ENCODE measurements at regions not wholly inside any gene's neighbourhood (a gene's known extent, or its start where the extent isn't known, plus 50 kb on each side); places are given as distances from the start of the nearest gene placed in this dataset.
"Not testable (repeated sequence)": the region's sequence is repeated elsewhere in the genome, so short reads cannot be mapped to it uniquely, and the experiment has no call there.

DNA sequence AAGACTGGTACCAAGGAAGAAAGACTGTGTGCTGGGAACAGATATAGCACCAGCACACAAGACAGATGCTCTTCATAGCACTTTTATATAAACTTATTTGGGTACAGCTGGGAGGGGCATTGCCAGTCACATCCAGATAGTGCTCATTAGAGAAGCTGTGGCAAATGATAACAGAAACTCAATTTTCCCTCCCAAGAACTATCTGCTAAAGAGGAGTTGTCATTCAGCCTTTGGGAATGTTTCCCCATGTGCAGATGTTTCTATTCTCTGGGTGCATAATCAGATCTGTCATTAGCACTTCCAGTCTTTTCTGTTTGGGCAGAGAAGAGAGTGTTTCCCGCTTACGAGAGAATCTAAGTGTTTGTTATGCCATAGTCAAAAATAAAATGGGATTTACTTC lies 714.9 kb upstream of the MDGA2 start:
- DNase-seq (ENCODE audit: low spot score): no peak

DNA sequence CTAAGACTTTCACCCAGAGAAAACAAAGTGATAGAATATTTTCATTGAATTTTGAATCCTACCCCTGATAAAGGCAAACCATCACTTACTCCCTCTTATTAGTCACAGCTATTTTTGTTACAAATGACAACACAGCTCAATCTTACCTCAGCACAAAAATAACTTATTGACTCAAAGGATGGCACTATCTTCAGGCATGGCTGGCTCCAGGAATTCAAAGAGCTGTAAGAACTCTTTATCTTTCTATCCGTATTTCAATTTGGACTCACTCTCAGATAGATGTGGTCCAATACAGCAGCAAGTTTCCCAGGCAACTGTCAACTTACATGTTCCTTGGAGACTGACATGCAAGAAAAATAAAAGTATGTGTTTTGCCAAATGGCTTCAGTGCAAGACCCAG lies 709.4 kb upstream of the MDGA2 start:
- no peak for DNase-seq (ENCODE audit: low spot score)

DNA sequence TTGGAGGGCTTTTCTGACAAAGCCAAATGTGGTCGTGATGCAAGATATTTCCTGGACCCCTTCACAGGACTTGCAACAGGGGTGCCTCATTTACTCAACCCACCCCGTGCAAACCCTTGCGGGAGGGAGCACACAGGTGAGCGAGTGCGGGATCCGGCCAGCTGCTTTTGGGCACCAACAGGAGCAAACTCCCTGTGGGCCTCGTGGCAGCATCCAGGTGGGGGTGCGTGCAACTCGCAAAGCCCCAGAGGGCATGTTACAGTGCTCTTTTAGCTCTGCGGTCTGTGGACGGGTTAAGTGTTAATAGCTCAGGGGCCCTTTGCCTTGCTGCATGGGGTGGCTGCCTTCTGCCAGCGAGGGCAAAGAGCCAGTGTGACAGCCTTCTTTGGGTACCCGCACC lies 707.6 kb upstream of the MDGA2 start:
- no peak for DNase-seq (ENCODE audit: low spot score)

DNA sequence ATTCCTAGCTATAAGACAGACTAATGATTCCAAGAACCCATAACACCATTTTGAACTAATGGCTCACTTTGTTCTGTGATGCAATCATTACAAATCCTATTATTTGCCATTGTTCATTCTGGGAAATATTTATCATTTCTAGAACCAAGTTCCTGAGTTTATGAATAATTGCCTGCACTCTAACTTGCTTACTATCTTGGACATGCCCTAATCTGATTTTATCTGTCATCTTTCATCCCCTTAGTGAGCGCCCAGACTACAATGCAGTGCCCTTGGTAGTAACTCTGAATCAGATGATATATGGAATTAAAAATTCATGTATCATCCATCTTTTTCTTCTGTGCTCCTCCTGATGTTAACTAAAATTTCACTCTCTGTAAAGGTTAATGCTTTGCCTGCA lies 703.1 kb upstream of the MDGA2 start:
- no peak for DNase-seq (ENCODE audit: low spot score)

DNA sequence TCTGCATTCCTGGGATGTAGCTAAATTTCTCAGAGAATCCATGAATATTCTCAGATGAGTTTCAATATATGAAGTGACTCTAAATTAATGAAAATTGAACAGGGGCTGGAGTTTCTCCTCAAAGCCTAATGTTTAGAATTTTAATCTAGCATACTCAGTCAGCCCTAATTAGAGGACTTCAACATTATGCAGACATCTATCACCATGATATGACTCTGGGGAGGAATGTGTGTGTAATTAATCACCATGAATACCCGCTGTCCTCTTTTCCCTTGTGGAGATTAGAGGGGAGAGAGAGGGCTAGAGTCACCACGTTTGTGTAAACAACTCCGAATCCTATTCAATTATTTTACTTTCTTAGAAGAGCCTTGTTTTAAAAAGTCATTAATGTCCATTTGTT lies 698.6 kb upstream of the MDGA2 start:
- no peak for DNase-seq (ENCODE audit: low spot score)

DNA sequence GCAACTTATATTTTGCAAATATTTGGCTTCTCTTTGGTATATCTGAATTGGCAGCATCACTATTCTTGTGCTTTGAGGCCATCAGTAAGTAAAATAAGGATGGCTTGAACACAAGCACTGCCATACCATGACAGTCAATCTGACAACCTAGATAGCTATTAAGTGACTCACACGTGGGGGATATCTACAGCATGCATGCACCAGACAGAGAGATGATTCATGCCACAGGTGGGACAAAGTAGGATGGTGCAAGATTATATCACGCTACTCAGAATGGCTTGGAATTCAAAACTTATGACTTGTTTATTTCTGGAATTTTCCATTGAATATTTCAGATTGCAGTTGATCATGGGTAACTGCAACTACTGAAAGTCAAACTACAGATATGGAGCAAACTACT lies 675.6 kb upstream of the MDGA2 start:
- no peak for DNase-seq (ENCODE audit: low spot score)

DNA sequence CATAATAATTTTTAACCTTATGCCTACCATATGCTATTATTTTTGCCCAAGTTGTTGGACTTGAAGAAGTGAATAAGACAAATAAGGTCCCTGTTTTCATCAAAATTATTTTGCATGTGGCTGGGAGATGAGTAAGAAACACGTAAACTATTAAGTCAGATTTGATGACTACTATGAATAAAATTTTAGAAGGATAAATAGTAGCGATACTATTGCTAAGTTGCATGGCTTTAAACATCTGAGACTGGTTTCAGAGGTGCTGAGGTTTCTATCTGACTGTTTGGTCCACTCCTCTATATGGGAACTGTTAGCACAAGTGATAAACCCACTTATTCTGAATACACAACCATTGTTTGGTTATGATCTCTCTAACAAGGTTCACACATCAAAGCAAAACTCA lies 674.3 kb upstream of the MDGA2 start:
- DNase-seq (ENCODE audit: low spot score): no peak

DNA sequence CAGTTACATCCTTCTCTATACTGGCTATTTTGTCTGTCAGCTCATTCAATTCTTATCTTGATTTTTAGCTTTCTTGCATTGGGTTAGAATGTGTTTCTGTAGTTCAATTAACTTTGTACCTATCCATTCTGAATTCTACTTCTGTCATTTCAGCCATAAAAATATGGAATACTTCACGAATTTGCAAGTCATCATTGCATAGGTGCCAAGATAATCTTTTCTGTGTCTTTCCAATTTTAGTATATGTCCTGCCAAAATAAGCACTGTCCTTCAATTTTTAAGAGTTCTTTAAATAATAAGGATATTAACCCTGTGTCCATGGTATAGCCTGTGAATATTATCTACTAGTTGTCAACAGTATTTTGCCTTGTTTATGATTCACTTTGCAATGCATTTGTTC lies 665.7 kb upstream of the MDGA2 start:
- DNase-seq (ENCODE audit: low spot score): no peak

DNA sequence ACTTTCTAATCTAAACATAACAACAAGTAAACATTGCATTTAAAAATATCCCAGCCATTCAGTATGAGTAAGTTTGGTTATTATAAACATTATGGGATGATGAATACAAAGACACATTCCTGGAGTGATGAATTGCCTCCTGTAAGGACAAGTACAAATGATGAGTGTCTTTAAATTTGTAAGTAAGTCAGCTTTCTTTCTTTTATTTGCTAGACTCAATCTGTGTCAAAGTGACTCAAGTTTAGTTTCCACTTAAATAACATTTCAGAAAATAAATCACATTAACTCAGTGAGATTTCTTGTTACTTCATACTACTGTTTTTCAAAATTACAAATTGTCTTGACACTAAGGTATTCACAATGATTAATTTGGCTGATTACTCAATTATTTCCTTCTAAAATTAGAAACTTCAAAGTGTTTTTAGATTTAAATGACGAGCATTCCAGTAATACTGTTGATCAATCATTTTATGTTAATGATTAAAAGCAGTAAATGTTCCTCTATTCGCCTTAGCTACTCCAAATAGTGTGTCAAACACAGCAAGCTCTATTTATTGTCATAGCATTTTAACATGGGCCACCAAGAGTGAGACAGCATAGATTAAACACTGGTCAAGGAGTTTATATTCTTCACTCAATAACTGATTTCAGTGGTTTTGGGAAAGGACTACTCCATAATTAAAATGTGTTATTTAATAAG lies 658.0 kb upstream of the MDGA2 start:
- no peak for DNase-seq (ENCODE audit: low spot score)

DNA sequence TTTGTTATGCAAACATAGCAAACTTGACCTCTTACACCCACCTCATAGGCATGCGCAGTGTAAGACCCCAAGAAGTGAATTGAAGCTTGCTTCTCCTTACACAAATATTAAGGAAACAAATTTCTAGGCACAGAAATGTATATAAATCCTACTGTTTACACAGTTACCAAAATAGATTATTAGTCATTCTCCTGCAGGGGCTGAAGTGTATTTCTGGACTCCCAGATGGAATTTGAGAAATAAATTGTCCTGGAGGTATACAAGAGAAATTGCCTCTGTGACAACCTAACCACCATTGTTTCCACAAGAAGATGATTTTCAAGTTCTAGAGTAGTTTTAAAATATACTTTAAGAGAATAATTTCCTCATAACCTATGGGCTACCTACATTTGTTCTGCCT lies 656.0 kb upstream of the MDGA2 start:
- DNase-seq (ENCODE audit: low spot score): no peak

DNA sequence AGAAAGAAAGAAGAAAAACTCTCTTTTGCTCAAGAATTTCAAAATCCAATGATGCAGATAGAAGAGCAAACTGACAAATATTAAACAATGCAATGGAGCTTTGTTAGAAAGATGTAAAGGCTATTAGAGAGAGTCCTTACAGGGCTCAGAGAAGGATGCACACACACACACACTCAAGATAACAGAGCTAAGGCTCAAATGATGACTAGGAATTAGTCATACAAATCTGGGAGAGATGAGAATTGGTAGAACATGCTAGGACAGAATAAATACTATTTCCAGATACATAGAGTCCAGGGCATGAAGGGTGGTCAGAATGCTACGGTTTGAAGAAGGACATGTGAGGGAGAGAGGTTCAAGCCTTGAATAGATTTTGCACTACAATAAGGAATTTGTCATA lies 650.1 kb upstream of the MDGA2 start:
- DNase-seq (ENCODE audit: low spot score): no peak

DNA sequence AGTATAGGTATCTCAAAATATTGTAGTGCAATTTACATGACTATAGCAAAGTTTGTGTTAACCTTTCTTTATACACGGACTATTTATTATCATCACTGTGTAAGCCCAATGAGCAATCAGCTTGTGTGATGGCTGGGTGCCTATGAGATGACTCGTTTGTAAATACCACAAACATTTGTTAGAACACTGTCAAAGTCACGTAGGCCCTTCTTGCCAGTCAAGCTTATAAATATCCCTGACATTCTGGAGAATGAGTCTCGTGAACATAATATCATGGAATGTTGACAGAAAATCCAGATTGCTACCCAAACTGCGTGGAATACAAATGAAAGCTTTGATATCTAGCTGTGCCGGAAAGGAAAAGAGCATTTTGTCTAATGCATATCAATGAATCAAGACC lies 648.3 kb upstream of the MDGA2 start:
- DNase-seq (ENCODE audit: low spot score): no peak

DNA sequence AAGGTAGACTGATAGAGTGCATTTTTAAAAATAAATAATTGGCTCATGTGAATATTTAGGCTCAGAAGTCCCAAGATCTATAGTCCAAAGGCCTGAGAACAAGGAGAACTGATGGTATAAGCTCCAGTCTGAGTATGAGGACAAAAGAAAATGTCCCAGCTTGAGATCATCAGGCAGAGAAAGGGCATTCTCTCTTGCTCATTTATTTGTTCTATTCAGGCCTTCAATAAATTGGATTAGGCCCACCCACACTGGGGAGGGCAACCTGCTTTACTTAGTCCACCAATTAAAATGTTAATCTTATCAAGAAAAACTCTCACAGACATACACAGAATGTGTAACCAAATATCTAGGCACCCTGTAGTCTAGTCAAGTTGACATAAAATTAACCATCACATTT lies 644.4 kb upstream of the MDGA2 start:
- DNase-seq (ENCODE audit: low spot score): no peak

DNA sequence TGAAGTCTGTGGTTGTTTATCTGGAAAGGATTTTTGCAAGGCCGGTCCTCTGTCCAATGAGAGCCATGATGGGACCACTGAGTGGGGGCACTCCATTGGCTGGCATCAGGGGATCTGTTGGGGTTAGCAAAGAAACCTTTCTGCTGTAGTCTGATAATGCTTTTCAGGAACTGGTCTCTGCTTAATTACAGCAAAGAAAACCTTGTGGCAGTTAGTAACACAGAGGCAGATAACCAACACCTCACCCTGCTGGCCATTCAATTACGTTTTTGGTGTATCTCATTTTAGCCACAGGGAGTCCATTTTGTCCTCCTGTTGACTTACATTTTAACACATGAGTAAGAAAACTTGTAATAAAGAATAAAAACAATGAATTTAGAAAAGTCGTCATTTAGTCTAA lies 629.3 kb upstream of the MDGA2 start:
- no peak for DNase-seq (ENCODE audit: low spot score)

DNA sequence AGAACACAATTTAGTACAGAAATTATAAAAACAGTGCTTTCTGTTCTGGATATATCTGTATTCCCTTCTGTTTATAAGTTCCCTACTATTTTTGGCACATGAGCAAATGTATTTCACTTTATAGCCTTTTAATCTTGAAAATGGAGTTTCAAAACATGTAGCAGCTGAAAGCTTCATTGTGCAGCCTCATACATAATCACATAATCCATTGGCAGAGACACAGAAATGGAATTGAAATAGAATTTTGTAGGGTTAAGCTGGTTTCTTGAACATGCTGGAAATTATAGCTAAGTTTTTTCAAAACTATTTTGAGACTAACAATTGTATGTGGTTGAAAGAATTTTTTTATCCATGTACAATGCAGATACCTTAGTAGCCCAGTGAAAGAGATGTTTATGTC lies 614.3 kb upstream of the MDGA2 start:
- no peak for DNase-seq (ENCODE audit: low spot score)

DNA sequence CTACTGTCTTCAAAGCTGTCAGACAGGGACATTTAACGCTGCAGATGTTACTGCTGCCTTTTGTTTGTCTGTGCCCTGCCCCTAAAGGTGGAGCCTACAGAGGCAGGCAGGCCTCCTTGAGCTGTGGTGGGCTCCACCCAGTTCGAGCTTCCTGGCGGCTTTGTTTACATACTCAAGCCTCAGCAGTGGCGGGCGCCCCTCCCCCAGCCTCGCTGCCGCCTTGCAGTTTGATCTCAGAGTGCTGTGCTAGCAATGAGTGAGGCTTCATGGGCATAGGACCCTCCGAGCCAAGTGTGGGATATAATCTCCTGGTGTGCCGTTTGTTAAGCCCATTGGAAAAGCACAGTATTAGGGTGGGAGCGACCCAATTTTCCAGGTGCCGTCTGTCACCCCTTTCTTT lies 609.8 kb upstream of the MDGA2 start:
- not testable (repeated sequence) for DNase-seq (ENCODE audit: low spot score)

DNA sequence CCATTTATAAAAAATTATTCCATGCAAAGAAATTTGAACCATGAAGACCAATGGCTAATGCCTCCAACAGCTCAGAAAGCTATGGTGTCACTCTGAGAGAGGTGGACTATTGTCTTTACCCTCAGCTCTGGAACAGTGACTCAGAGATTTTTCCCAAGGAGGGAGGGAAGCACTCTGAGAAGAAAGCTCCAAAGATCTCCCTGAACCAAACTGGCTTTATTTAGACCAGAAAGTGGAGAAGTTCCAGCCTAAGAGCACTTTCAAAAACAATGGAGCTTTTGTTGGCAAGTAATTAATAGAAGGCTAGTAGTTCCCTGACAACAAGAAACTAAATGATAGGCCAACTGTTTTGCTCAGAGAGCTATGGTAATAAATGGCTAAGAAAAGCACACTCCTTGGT lies 599.9 kb upstream of the MDGA2 start:
- DNase-seq (ENCODE audit: low spot score): no peak

DNA sequence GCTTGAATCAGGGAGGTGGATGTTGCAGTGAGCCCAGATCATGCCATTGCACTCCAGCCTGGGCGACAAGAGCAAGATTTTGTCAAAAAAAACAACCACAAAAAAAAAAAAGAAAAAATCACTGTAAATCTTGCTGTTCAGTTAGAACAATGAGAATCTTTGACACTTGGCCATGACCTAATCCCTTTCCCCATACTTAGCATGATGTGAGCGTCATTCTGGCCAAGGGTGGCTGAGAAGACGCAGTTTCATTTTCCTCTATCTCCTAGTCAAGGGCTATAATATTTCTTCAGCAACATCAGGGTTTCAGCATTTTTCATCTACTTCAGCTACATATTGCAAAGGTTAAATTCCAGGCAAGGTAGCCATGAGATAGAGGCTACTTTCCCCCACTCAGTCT lies 599.4 kb upstream of the MDGA2 start:
- DNase-seq (ENCODE audit: low spot score): no peak

DNA sequence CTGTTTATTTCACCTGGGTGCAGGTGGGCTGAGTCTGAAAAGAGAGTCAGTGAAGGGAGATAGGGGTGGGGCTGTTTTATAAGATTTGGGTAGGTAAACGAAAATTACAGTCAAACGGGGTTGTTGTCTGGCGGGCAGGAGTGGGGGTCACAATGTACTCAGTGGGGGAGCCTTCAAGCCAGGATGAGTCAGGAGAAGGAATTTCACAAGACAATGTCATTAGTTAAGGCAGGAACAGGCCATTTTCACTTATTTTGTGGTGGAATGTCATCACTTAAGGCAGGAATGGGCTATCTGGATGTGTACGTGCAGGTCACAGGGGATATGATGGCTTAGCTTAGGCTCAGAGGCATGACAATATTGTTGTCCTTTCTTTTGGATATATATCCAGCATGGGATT lies 592.5 kb upstream of the MDGA2 start:
- not testable (repeated sequence) for DNase-seq (ENCODE audit: low spot score)

DNA sequence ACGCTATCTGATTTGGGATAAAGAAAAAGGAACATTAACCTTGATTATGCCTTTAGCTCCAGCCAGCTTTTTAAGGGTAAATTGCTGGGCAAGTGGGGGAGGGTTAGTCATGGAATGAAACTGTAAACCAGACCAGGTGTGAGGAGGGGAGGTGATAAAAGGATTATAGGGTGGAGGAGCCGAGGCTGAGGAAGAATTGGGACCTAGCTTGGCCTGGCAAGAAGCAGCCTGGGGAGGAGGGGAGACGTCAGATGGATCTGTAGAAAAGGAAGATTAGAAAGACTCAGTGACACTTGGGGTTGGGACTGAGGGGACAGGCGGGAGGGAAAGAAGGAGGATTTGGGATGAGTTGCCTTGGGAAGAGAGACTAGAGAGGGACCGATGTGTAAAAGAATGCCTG lies 590.8 kb upstream of the MDGA2 start:
- not testable (repeated sequence) for DNase-seq (ENCODE audit: low spot score)

DNA sequence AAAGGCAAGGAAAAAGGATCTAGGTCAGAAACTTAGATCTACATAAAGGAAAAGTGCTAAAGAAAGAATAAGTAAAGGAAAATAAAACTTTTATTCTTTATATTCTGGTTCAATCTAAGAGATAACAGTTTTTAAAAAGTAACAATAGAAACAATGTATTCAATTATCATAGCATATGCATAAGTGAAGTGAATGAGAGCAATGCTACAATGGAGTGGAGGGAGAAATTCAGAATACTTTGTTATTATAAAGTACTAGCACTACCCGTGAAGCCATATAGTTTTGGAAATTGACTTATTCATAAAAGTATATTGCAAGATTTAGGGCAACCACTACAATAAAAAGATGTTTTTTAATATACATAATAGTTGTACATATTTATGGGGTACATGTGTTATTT lies 586.0 kb upstream of the MDGA2 start:
- DNase-seq (ENCODE audit: low spot score): no peak

DNA sequence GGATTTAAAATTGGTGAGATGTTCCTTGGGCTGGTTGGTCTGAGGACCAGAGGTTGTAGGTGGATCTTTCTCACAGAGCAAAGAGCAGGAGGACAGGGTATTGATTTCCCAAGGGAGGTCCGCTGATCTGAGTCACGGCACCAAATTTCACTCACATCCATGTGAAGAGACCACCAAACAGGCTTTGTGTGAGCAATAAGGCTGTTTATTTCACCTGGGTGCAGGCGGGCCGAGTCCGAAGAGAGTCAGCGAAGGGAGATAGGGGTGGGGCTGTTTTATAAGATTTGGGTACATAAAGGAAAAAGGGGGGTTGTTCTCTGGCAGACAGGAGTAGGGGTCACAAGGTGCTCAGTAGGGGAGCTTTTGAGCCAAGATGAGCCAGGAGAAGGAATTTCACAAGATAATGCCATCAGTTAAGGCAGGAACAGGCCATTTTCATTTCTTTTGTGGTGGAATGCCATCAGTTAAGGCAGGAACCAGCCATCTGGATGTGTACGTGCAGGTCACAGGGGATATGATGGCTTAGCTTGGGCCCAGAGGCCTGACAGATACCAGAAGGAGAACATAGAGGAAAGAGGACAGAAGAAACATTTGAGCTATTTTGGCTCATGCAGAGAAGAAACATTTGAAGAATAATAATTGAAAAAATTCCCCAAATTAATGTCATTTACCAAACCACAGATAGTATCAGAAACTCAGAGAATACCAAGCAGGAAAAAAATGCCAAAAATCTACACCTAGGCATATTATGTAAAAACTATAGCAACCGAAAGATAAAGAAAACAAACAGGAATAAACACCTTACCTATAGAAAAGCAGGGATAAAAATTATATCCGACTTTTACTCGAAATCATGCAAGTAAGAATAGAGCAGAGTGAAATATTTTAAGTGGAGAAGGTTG lies 585.2 kb upstream of the MDGA2 start:
- not testable (repeated sequence) for DNase-seq (ENCODE audit: low spot score)

DNA sequence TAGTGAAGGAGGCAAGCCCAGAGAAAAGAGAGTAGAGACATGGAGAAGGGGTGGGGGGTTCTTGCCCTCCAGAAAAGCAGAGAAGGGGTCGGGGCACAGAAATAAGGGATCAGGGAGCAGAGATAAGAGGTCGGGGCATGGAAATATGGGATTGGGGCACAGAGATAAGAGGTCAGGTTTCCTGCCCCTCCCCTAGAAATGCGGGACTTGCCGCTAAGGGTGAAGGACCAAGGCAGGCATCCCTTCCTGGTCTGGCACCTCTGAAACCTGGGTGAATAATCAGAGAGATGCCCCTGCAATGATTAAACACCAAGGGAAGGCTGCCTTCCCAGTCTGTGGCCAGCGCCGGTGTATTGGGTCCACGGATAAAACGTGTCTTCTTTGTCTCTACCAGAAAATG lies 584.5 kb upstream of the MDGA2 start:
- not testable (repeated sequence) for DNase-seq (ENCODE audit: low spot score)

DNA sequence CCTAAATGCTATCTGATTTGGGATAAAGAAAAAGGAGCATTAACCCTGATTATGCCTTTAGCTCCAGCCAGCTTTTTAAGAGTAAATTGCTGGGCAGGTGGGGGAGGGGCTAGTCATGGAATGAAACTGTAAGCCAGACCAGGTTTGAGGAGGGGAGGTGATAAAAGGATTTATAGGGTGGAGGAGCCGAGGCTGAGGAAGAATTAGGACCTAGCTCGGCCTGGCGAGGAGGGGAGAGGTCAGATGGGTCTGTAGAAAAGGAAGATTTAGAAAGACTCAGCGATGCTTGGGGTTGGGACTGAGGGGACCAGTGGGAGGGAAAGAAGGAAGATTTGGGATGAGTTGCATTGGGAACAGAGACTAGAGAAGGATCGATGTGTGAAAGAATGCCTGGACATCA lies 583.8 kb upstream of the MDGA2 start:
- DNase-seq (ENCODE audit: low spot score): not testable (repeated sequence)
